Neural progenitor cell (in vitro differentiated cells): ENCODE measurements at regions not wholly inside any gene's neighbourhood (a gene's known extent, or its start where the extent isn't known, plus 50 kb on each side); places are given as distances from the start of the nearest gene placed in this dataset.

ENCODE experiments used
- DNase-seq: peaks from one replicate; pipeline ENCODE4 v3.0.0-alpha.2; 2016; ENCODE audit warnings: low spot score
- H2AFZ ChIP-seq: fragments of 200-600 bp; sonication (generic); replicated peaks from 2 replicates; pipeline ENCODE4 v1.6.1; 2016; ENCODE audit warnings: antibody characterized with exemption
- H3F3A ChIP-seq: fragments of 200-600 bp; sonication (generic); 2 replicates; pipeline ENCODE4 v1.6.1; 2016; ENCODE audit warnings: antibody characterized with exemption, low read depth
- H3K27ac ChIP-seq: fragments of 200-600 bp; sonication (generic); 2 replicates; pipeline ENCODE4 v1.5.1; 2016; ENCODE audit warnings: mild to moderate bottlenecking
- H3K27me3 ChIP-seq: fragments of 200-600 bp; sonication (generic); 2 replicates; pipeline ENCODE4 v1.6.1; 2016; ENCODE audit warnings: mild to moderate bottlenecking, moderate library complexity
- H3K36me3 ChIP-seq: fragments of 200-600 bp; sonication (generic); 2 replicates; pipeline ENCODE4 v1.5.1; 2016
- H3K4me1 ChIP-seq: fragments of 200-600 bp; sonication (generic); 2 replicates; pipeline ENCODE4 v1.6.1; 2016; ENCODE audit warnings: mixed run types
- H3K4me2 ChIP-seq: fragments of 200-600 bp; sonication (generic); 2 replicates; pipeline ENCODE4 v1.6.1; 2016
- H3K4me3 ChIP-seq: fragments of 200-600 bp; sonication (generic); 2 replicates; pipeline ENCODE4 v1.5.1; 2016
- H3K79me2 ChIP-seq: fragments of 200-600 bp; sonication (generic); 2 replicates; pipeline ENCODE4 v1.6.1; 2016; ENCODE audit warnings: low read depth
- H3K9ac ChIP-seq: fragments of 200-600 bp; sonication (generic); 2 replicates; pipeline ENCODE4 v1.6.1; 2016
- H3K9me3 ChIP-seq: fragments of 200-600 bp; sonication (generic); 2 replicates; pipeline ENCODE4 v1.5.1; 2016; ENCODE audit warnings: low read depth
- H4K20me1 ChIP-seq: fragments of 200-600 bp; sonication (generic); 2 replicates; pipeline ENCODE4 v1.6.1; 2016; ENCODE audit warnings: low read depth
- H3K27ac Mint-ChIP-seq: 3 replicates; pipeline ENCODE4 v1.8.0; 2021; ENCODE audit warnings: mixed read lengths
- H3K27me3 Mint-ChIP-seq: 2 replicates; pipeline ENCODE4 v1.8.0; 2022; ENCODE audit warnings: low read depth, mild to moderate bottlenecking, inconsistent platforms, moderate library complexity, mixed read lengths; ENCODE audit not compliant: insufficient read depth
- H3K36me3 Mint-ChIP-seq: 3 replicates; pipeline ENCODE4 v1.8.0; 2021; ENCODE audit warnings: mixed read lengths
- H3K4me1 Mint-ChIP-seq: 3 replicates; pipeline ENCODE4 v1.8.0; 2021; ENCODE audit warnings: mixed read lengths
- H3K4me3 Mint-ChIP-seq: 3 replicates; pipeline ENCODE4 v1.8.0; 2021; ENCODE audit warnings: mild to moderate bottlenecking, moderate library complexity, mixed read lengths
- H3K9me3 Mint-ChIP-seq: 3 replicates; pipeline ENCODE4 v1.8.0; 2020; ENCODE audit warnings: mixed read lengths
- CTCF ChIP-seq: fragments of 200-600 bp; sonication (generic); IDR thresholded peaks from 2 replicates; pipeline ENCODE4 v1.5.1; 2017; ENCODE audit warnings: antibody characterized with exemption, mild to moderate bottlenecking
- EZH2 ChIP-seq: fragments of 200-600 bp; sonication (generic); IDR thresholded peaks from 2 replicates; pipeline ENCODE4 v1.6.1; 2017; ENCODE audit warnings: antibody characterized with exemption, mild to moderate bottlenecking, moderate library complexity
- EZH2phosphoT487 ChIP-seq: fragments of 200-600 bp; sonication (generic); IDR thresholded peaks from 2 replicates; pipeline ENCODE4 v1.6.1; 2017; ENCODE audit warnings: antibody characterized with exemption

- no peaks in the 10 kb centered on the region for H3K79me2 ChIP-seq
- no peak overlapping the region for H3K4me3 ChIP-seq
- H4K20me1 ChIP-seq = no peaks in the 10 kb centered on the region
- no peak overlapping the region for H3K27ac ChIP-seq
- H3K9me3 ChIP-seq = no peaks in the 10 kb centered on the region
- no peaks in the 10 kb centered on the region for H3F3A ChIP-seq
- H3K4me1 Mint-ChIP-seq = no peaks in the 10 kb centered on the region
- no peaks in the 10 kb centered on the region for H3K36me3 Mint-ChIP-seq
- H3K4me2 ChIP-seq = no peak overlapping the region
- H3K27ac Mint-ChIP-seq = no peak overlapping the region
- H3K36me3 ChIP-seq = no peaks in the 10 kb centered on the region
- H3K4me3 Mint-ChIP-seq = no peak overlapping the region
- no peak overlapping the region for H2AFZ ChIP-seq
- no peak overlapping the region for H3K9ac ChIP-seq
- DNase-seq = no peak
- TF ChIP-seq CTCF (no peak), EZH2phosphoT487 (no peak), EZH2 (no peak)
- no peaks in the 10 kb centered on the region for H3K4me1 ChIP-seq
- H3K27me3 ChIP-seq = no peaks in the 10 kb centered on the region
- H3K9me3 Mint-ChIP-seq = no peaks in the 10 kb centered on the region
- no peaks in the 10 kb centered on the region for H3K27me3 Mint-ChIP-seq
Observed at GRCh38 chr6:147022041-147022440, 182.2 kb upstream of the STXBP5 start.

- H3K36me3 ChIP-seq = no peaks in the 10 kb centered on the region
- no peaks in the 10 kb centered on the region for H3K4me1 ChIP-seq
- H2AFZ ChIP-seq = peak overlapping the region; percentile 52
- no peak overlapping the region for H3K9ac ChIP-seq
- no peak overlapping the region for H3K27ac Mint-ChIP-seq
- no peak overlapping the region for H3K4me3 ChIP-seq
- H3K4me2 ChIP-seq = no peak overlapping the region
- H3K27ac ChIP-seq = no peak overlapping the region
- no peaks in the 10 kb centered on the region for H3K4me1 Mint-ChIP-seq
- H3K79me2 ChIP-seq = no peaks in the 10 kb centered on the region
- H3F3A ChIP-seq = no peaks in the 10 kb centered on the region
- H4K20me1 ChIP-seq = no peaks in the 10 kb centered on the region
- DNase-seq = no peak
- TF ChIP-seq CTCF (no peak), EZH2phosphoT487 (no peak), EZH2 (no peak)
- H3K27me3 Mint-ChIP-seq = no peaks in the 10 kb centered on the region
- H3K36me3 Mint-ChIP-seq = no peaks in the 10 kb centered on the region
- H3K9me3 ChIP-seq = no peaks in the 10 kb centered on the region
- no peaks in the 10 kb centered on the region for H3K9me3 Mint-ChIP-seq
- no peaks in the 10 kb centered on the region for H3K27me3 ChIP-seq
- no peak overlapping the region for H3K4me3 Mint-ChIP-seq
Observed at GRCh38 chr6:147023148-147023547, 181.1 kb upstream of the STXBP5 start.

- H3K9ac ChIP-seq = no peak overlapping the region
- no peak overlapping the region for H3K27ac Mint-ChIP-seq
- no peaks in the 10 kb centered on the region for H3K4me1 Mint-ChIP-seq
- H4K20me1 ChIP-seq = no peaks in the 10 kb centered on the region
- H3K36me3 Mint-ChIP-seq = no peaks in the 10 kb centered on the region
- no peaks in the 10 kb centered on the region for H3K9me3 ChIP-seq
- DNase-seq = peak; percentile 6
- H3K27me3 Mint-ChIP-seq = no peaks in the 10 kb centered on the region
- H3K4me2 ChIP-seq = no peak overlapping the region
- no peak for TF ChIP-seq EZH2
- TF ChIP-seq CTCF = no peak
- TF ChIP-seq EZH2phosphoT487 = no peak
- H3K4me3 Mint-ChIP-seq = no peak overlapping the region
- H3K27me3 ChIP-seq = no peaks in the 10 kb centered on the region
- no peaks in the 10 kb centered on the region for H3F3A ChIP-seq
- no peak overlapping the region for H3K27ac ChIP-seq
- H3K79me2 ChIP-seq = no peaks in the 10 kb centered on the region
- H3K36me3 ChIP-seq = no peaks in the 10 kb centered on the region
- H3K4me1 ChIP-seq = no peaks in the 10 kb centered on the region
- H2AFZ ChIP-seq = peak overlapping the region; percentile 52
- no peak overlapping the region for H3K4me3 ChIP-seq
- no peaks in the 10 kb centered on the region for H3K9me3 Mint-ChIP-seq
Observed at GRCh38 chr6:147023581-147023980, 180.6 kb upstream of the STXBP5 start.

GRCh38 chr6:147029923-147030322 is 174.3 kb upstream of the STXBP5 start:
- Histone ChIP-seq H3K36me3 (no peaks in the 10 kb centered on the region), H2AFZ (no peak overlapping the region), H3K4me1 (no peaks in the 10 kb centered on the region), H4K20me1 (no peaks in the 10 kb centered on the region), H3K4me2 (no peak overlapping the region), H3K9me3 (no peaks in the 10 kb centered on the region), H3K9ac (no peak overlapping the region), H3K27me3 (no peaks in the 10 kb centered on the region), H3K79me2 (no peaks in the 10 kb centered on the region), H3F3A (no peaks in the 10 kb centered on the region), H3K27ac (no peak overlapping the region), H3K4me3 (no peak overlapping the region)
- Mint-ChIP-seq H3K27me3 (peaks cover 2% of the 10 kb centered on the region), H3K4me1 (peaks cover 2% of the 10 kb centered on the region), H3K36me3 (no peaks in the 10 kb centered on the region), H3K9me3 (no peaks in the 10 kb centered on the region), H3K27ac (no peak overlapping the region), H3K4me3 (no peak overlapping the region)
- TF ChIP-seq EZH2 (no peak), EZH2phosphoT487 (no peak)
- DNase-seq = no peak
